ENCODE measurements at regions not wholly inside any gene's neighbourhood (a gene's known extent, or its start where the extent isn't known, plus 50 kb on each side); places are given as distances from the start of the nearest gene placed in this dataset.
"Not testable (repeated sequence)": the region's sequence is repeated elsewhere in the genome, so short reads cannot be mapped to it uniquely, and the experiment has no call there.

GRCh38 chr16:88265286-88265938 lies 117.3 kb upstream of the ZNF469 start:
- DNase-seq (ENCODE audit: low spot score) = not testable (repeated sequence)

GRCh38 chr16:88266036-88266435 lies 116.7 kb upstream of the ZNF469 start:
- DNase-seq (ENCODE audit: low spot score) = not testable (repeated sequence)

GRCh38 chr16:88266935-88267551 lies 115.7 kb upstream of the ZNF469 start:
- DNase-seq (ENCODE audit: low spot score) = not testable (repeated sequence)

GRCh38 chr16:88268186-88268970 lies 114.4 kb upstream of the ZNF469 start:
- not testable (repeated sequence) for DNase-seq (ENCODE audit: low spot score)

GRCh38 chr16:88270171-88270790 lies 112.5 kb upstream of the ZNF469 start:
- not testable (repeated sequence) for DNase-seq (ENCODE audit: low spot score)

- DNase-seq (ENCODE audit: low spot score) = not testable (repeated sequence)
Measured at GRCh38 chr16:88271296-88271695, 111.5 kb upstream of the ZNF469 start.

- not testable (repeated sequence) for DNase-seq (ENCODE audit: low spot score)
Measured at GRCh38 chr16:88271776-88272175, 111.0 kb upstream of the ZNF469 start.

- DNase-seq (ENCODE audit: low spot score) = not testable (repeated sequence)
Measured at GRCh38 chr16:88272437-88272836, 110.3 kb upstream of the ZNF469 start.

GRCh38 chr16:88274126-88274750 lies 108.5 kb upstream of the ZNF469 start:
- not testable (repeated sequence) for DNase-seq (ENCODE audit: low spot score)

GRCh38 chr16:88274847-88275246 lies 107.9 kb upstream of the ZNF469 start:
- no peak for DNase-seq (ENCODE audit: low spot score)

- not testable (repeated sequence) for DNase-seq (ENCODE audit: low spot score)
Measured at GRCh38 chr16:88275336-88276122, 107.2 kb upstream of the ZNF469 start.

- DNase-seq (ENCODE audit: low spot score) = not testable (repeated sequence)
Measured at GRCh38 chr16:88276123-88276588, 106.6 kb upstream of the ZNF469 start.

GRCh38 chr16:88276591-88276990 lies 106.2 kb upstream of the ZNF469 start:
- DNase-seq (ENCODE audit: low spot score) = no peak

GRCh38 chr16:88279998-88280397 lies 102.8 kb upstream of the ZNF469 start:
- no peak for DNase-seq (ENCODE audit: low spot score)

- DNase-seq (ENCODE audit: low spot score) = no peak
Measured at GRCh38 chr16:88281858-88282563, 100.7 kb upstream of the ZNF469 start.

GRCh38 chr16:88282564-88283395 lies 100.0 kb upstream of the ZNF469 start:
- no peak for DNase-seq (ENCODE audit: low spot score)

- DNase-seq (ENCODE audit: low spot score) = no peak
Measured at GRCh38 chr16:88283596-88283995, 99.2 kb upstream of the ZNF469 start.

- DNase-seq (ENCODE audit: low spot score) = no peak
Measured at GRCh38 chr16:88284101-88284500, 98.7 kb upstream of the ZNF469 start.

All from HT-29 (cell line).